HK-2 (cell line): ENCODE measurements at regions not wholly inside any gene's neighbourhood (a gene's known extent, or its start where the extent isn't known, plus 50 kb on each side); places are given as distances from the start of the nearest gene placed in this dataset.

ENCODE experiments used
- DNase-seq: peaks from one replicate; pipeline ENCODE4 v3.0.0-alpha.2; 2018; ENCODE audit not compliant: unreplicated experiment

DNA sequence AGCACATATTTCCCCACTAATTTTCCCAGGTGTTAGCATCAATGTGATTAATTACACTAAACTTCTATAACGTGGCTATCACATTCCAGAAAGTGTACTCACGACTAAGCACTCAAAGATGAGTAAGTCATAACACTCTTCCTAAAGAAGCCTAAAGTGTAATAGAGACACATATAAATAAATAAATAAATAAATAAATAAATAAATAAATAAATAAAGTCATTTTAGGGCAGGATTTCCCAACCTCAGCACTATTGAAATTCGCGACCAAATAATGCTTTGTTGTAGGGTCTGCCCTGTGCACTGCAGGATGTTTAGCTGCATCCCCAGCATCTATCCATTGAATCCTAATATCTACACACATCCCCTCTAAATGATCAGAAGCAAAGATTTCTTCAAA, 390.9 kb downstream of the CDH7 start:
- no peak for DNase-seq

DNA sequence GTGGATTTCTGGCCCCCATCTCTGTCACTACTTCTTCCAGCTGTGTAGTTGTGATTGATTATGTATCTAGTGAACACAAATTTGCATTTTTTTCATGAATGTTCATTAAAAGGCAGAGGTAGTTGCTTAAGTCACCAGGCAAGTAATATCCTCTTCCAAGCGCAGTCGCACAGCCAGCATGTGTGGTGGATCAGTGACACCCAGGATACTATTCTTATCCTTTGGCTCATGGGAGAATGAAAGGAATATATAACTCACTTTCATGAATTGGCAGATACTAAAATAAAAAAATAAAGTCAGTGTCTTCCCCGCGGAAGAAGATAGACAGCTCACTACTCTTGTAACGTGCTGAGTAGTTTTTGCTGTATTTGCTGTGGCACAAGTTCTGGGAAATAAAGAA, 387.8 kb downstream of the CDH7 start:
- DNase-seq: no peak

DNA sequence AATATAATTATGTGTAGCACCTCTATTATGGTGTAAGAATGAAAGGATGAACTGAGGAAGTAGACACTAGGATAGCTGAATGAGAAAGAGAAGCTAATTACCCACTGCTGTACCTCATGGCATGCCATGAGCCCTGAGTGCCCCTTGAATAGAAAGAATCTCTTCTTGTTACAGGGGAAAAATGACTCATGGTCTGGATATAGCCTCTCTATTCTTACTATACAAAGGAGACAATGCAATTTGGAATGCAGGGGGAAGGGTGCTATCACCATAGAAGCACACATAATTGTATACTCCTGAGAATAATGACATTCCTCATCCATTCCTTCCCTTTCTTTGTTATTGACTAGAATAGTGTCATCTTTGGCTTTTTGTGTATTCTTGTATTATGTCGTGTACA, 385.2 kb downstream of the CDH7 start:
- no peak for DNase-seq

DNA sequence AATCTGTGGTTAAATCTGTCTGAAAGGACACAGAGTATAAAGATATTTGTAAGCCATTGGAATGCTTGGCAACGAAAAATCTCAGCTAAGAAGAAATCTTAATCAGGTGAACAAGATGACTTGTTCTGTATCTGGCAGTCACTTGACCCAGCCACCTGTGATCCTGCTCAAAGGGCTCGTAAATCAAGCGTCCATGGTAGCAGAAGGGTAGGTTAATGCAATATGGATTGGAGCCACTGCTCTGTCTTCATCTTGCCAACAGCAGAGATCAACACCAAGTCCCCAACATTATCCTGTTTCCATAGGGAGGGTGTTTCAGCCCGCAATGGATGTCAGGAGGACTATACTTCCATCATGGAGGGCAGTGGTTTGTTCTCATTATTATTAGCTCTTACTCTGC, 378.4 kb downstream of the CDH7 start:
- no peak for DNase-seq

DNA sequence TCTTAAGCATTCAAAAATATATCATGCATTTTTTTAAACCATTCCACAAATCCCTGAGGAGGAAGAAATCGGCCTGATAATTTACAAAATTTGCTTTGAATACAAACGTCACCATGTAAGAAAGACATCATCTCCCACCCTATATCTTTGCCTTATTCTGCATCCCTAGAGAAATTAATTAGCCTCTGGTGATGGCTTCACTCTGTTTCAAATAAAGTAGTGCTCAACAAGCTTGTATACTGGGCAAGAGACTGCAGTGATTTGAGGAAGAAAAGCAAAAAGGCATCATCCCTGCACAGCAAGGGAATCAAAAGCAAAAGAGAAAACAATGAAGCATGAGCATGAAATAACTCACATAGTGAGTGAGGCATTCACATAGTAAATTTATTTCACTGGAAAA, 375.5 kb downstream of the CDH7 start:
- DNase-seq: no peak

DNA sequence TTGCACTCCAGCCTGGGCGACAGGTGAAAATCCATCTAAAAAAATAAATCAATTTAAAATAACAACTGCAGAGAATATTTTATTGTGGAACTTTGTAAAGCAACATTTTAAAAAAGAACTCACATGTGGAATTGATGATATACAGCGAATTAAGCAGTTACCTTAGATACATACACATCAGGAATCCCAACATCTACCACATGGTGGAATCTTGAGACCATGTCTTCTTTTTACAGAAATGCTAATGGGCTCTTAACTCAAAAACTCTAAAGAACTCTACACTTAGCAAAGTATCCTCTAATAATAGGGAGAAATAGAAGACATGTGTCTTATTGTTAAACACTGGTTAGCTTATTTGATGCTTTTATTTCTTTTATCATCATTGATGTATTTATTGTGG, 373.6 kb downstream of the CDH7 start:
- DNase-seq: no peak

DNA sequence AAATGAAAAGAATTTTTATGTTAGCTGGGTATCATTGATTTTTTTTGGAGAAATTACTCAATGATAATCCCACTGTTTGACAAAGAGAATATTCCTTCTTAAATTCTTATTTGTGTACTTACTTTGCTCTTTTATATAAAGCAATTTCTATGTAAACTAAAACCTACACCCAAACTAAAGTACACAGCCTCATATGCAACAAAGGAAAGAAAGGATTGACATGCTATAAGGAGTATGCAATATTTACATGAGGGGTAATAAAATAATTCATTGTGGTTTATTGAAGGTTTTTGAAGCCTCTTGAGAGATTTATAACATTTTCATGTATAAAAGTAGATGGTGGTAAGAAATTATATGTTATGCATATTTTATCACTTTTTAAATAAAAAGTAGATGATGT, 368.5 kb downstream of the CDH7 start:
- DNase-seq: no peak

DNA sequence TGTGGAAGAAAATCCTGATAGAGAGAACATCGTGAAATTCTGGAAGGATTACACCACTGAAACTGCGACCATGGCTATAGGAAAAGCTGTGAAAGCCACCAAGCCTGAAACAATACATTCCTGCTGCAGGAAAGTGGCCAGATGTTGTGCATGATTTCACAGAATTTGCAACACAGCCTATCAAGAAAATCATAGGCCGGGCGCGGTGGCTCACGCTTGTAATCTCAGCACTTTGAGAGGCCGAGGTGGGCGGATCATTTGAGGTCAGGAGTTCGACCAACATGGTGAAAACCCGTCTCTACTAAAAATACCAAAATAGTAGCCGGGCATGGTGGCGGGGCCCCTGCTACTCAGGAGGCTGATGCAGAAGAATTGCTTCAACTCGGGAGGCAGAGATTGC, 360.2 kb downstream of the CDH7 start:
- DNase-seq: no peak

DNA sequence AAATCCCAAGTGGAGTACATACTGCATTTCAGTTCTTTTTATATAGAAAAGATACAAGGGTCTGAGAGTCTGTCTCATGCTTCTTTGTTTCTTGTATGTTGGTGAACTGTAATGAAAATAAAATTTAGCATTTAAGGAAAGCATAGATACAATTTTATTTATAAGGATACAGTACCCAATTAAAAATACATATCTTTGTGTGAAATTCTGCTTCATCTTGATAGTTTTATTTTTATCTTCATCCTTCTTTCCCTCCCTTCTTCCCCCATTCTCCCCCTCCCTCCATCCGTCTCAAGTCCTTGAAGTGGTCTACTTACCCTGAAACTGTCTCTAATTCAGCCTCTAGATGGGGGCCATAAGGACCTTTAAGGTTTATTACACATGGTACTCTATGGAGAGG, 359.8 kb downstream of the CDH7 start:
- no peak for DNase-seq

DNA sequence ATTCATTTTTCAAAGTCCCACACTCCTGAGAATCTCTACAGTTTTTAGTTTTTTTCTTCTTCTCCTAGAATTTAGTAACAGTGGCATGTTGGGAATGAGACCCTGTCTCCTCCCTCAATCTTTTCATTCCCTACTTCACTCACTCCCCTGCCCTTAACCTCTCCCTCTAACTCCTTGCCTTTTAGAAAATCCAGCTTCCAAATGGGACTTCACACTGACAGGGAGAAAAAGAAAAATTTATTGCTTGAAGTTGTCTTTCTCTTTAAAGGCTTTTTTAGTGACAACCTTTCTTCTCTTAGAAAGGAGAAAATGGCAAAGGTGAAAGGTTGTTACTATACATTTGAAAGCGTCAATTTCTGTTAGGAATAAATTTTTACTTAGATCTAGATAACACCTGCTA, 359.2 kb downstream of the CDH7 start:
- DNase-seq: no peak

DNA sequence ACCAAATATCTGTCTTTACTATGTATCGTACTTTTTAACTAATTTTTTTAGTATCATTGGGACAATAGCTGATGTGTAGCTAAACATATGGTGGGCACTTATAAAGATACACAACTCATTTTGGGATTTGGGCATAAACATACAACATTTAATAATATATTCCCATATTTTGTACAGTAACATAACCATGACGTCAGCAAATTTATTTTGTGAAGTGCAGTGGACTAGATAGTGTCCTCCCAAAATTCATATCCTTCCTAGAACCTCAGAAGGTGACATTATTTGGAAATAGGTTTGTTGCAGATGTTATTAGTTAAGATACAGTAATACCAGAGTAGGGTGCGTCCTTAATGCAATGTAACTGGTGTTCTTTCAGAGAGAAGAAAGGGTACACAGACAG, 356.7 kb downstream of the CDH7 start:
- DNase-seq: no peak

DNA sequence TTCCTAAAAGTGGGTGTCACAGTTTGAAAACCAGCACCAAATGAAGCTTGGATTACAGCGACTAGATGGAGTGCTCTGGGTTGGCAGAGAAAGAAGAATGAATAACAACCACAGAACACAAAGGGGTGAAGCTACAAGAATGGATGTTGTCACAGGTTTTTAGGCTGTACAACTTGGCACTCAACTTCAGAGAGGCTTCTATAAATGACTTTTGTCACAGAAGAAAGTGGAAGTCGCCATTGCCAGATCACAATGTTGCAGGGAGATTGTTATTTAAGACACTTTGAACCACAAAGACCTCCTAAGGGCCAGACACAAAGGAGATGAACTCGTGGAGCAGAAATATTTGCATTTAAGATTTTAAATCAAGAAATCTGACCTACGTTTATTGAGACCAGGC, 354.2 kb downstream of the CDH7 start:
- no peak for DNase-seq

DNA sequence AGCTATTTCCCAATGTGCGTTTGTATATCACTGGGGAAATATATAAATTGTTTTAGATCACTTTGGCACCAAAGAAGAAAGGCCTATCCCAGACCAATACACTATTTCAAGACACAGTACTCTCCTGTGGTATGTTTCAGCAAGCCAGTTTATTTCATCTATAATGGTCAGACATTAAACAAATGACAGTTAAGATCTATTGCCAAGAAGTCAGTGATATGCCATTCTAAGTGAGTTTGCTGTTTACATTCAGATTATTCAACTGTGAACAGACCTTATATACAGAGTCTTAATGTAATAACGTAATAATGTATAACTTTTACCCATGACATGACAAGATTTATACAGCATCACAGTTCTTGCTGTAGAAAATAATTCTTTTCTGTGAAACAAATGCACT, 352.7 kb downstream of the CDH7 start:
- DNase-seq: no peak

DNA sequence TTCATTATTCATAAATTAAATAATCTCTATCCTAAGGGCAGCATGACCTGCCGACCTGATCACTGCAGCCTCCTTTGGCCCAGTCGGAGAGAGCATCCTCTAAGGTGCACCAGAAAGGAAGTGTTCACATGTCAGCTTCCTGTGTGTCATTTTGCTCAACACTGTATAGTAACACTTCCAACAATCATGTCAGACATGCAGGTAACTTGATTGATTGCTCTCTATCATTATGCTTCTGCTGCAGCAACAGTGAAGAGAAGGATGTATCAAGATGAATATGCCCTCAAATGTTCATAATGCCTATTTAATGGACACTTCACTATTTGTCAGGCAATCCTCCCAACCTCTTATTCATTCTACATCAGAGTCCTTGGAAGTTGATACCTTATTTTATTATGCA, 332.3 kb downstream of the CDH7 start:
- no peak for DNase-seq

DNA sequence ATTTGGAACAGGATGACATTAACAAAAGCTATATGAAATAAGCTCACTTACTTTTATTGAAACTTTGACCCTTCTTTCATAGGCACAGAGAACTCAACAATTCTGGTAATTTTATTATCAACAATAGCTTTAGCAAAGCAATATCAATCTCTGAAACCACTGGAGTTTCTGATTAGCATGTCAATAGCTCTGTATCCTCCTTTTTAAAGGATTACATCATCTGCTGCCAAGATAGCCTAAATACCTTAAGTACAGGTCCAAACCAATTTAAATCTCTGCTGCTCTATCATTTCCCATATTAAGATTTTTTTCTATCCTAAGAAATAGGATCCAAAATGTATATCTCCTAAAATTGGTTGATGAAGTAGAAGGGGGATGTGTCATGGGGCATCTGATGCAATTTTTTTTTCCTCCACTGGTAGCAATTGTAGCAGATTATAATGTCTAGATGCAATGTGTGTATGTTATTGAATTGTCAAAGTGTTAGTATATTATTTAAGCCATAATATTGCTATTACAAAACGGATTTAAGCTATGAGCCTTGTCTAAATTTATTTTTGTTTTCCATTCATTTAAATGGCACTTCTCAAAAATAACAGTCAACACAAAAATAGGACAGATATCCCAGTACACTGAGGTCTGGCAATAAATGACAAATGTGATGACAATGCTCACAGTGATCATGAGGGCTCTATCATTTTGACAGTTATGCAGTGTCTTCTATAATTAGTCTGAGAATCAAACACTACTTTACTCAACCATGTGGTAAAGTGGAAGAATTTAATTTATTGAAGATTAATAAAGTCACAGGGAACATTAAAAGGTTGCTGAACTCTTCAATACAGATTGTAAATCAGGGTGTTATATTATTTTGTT, 328.4 kb downstream of the CDH7 start:
- no peak for DNase-seq

DNA sequence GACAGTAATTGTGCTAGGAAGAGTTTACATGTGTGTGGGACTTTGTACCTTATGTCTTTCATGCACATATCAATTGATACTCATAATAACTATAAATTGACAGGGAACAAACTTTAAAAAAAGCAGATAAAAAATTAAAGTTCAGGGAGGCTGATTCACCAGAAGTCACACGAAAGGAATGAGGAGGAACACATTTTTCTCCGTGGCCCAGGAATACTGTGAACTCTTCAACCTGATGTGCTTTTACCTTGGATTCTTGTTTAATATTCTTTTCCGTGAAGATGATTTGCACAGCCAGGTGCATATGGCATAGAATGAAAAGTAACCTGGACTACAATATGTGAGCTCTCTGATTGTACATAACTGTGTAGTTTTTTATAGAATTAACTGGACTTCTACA, 326.3 kb downstream of the CDH7 start:
- DNase-seq: no peak

DNA sequence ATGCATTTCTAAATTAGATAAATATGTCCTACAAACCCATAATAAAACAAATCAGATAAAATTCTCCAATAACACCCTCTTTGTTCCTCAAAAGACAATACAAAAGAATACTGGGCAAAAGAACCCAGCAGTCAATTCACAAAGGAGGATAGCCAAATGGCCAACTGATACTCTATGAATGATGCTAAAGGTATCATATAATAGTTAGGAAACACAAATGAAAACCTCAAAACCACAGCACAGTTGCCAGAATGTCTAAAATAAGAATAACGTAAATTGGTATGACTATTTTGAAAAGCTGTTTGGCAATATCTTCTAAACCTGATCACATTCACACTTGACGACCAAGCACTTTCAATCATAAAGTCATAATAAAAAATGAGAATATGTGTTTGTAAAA, 315.4 kb downstream of the CDH7 start:
- no peak for DNase-seq

DNA sequence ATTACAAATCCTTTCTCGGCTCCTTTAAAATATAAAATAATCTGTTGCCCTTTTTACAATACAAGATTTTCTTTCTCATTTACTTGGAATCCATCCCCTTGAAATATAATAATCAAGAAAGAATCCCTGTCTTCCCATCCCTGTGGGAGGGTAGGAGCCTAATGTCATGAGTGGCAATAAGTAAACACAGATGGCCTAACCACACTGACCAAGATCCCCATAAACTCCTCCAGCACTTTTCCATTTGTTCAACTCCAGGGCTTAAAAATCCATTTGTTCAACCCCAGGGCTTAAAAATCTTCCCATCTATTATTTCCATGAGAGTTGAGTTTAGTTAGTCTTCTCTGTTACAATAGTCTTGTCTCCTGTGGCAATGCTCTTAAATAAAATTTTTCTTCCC, 297.6 kb downstream of the CDH7 start:
- no peak for DNase-seq

DNA sequence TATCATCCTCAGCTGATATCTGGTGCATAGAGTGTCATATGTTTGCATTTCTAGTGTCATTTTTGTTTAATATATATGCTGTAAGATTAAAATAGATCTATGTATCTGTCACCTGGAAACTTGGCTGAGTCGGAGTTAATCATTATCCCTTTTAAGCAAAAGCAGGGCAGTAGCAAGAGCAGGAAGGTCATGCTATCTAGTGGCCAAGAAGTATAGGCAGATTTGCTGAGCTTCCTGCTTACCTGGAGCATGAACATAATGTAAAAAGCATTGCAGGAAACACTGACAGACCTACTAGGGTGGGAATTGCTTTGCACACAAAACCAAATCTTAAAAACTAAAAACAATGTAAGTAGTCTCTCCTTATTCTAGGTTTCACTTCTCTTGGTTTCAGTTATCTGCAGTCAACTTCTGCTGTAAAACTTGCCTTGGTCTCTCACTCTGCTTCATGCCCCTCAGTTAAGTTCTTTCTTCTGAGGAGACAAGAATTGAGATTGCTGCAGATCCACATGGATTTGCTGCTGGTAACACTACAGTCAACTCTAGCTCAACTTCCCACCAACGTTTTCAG, 295.3 kb downstream of the CDH7 start:
- no peak for DNase-seq

DNA sequence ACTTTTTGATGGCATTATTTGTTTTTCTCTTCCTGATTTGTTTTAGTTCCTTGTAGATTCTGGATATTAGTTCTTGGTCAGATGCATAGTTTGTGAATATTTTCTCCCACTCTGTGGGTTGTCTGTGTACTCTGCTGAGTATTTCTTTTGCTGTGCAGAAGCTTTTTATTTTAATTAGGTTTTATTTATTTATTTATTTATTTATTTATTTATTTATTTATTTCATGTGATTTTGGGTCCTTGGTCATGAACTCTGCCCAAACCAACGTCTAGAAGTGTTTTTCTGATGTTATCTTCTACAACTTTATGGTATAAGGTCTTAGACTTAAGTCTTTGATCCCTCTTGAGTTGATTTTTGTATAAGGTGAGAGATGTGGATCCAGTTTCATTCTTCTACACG, 292.2 kb downstream of the CDH7 start:
- DNase-seq: no peak

DNA sequence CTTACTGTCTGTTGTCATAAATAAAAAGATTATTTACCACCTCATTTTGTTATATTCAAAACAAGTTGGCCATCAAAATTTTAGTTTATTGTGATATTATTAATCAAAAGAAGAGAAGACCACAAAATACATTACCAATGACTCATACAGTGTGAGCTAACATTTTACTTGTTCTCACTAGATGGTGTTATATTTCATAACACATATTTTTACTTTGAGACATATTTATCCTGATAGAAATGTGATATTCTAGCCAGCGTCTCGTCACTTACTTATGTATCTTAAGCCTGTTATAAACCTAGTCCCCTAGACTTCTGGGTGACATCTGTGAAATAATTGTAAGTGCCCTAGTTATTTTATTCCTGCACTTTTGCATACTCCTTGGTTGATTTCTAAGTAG, 263.2 kb downstream of the CDH7 start:
- no peak for DNase-seq

DNA sequence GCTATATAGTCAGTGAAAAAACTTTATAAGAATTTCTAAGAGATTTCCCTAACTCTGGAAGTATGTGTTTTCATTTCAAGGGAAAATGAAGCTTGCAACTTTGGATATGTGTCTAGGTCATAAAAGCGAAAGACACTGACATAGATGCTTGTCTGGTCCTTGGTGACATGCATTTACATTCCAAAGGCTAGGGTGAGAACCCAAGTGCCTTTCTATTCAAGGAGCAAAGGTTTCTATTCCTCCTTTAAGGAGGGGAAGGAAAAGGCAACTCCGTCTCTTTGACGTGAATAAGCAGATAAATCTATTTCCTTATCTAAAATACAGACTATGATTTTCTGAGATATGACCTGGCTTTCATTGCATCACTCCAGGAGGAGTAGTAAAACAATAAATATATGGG, 261.1 kb downstream of the CDH7 start:
- no peak for DNase-seq

DNA sequence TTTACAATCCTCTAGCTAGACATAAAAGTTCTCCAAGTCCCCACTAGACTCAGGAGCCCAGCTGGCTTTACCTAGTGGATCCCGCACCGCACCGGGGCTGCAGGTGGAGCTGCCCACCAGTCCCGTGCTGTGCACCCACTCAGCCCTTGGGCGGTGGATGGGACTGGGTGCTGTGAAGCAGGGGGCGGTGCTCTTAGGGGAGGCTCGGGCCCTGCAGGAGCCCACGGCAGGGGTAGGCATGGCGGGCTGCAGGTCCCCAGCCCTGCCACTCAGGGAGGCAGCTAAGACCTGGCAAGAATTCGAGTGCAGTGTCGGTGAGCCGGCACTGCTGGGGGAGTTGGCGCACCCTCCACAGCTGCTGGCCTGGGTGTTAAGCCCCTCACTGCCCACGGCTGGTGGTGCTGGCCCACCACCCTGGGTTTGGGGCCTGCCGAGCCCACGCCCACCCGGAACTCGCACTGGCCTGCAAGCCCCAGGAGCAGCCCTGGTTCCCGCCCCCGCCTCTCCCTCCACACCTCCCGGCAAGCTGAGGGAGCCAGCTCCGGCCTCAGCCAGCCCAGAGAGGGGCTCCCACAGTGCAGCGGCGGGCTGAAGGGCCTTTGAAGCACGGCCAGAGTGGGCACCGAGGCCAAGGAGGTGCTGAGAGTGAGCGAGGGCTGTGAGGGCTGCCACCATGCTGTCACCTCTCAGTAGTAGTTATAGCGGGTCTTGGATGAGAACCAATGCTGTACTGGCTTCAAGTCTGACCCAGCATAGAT, 255.2 kb downstream of the CDH7 start:
- no peak for DNase-seq
